ENCODE measurements at regions not wholly inside any gene's neighbourhood (a gene's known extent, or its start where the extent isn't known, plus 50 kb on each side); places are given as distances from the start of the nearest gene placed in this dataset.

DNA sequence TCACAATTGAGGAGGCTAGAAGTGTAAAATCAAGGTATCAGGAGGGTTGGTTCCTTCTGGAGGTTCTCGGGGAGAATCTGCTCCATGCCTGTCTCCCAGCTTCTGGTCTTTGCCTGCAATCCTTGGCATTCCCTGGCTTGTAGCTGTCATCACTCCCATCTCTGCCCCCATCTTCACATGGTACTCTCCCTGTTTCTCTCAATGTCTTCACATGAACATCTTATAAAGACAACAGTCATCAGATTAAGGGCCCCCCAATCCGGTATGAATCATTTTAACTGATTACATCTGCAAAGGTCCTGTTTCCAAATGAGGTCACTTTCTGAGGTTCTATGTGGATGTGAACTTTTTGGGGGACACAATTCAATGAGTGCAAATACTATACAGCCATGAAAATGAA lies 113.0 kb upstream of the GALNT15 start:
- TF ChIP-seq, protein P1, sequence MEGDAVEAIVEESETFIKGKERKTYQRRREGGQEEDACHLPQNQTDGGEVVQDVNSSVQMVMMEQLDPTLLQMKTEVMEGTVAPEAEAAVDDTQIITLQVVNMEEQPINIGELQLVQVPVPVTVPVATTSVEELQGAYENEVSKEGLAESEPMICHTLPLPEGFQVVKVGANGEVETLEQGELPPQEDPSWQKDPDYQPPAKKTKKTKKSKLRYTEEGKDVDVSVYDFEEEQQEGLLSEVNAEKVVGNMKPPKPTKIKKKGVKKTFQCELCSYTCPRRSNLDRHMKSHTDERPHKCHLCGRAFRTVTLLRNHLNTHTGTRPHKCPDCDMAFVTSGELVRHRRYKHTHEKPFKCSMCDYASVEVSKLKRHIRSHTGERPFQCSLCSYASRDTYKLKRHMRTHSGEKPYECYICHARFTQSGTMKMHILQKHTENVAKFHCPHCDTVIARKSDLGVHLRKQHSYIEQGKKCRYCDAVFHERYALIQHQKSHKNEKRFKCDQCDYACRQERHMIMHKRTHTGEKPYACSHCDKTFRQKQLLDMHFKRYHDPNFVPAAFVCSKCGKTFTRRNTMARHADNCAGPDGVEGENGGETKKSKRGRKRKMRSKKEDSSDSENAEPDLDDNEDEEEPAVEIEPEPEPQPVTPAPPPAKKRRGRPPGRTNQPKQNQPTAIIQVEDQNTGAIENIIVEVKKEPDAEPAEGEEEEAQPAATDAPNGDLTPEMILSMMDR (optimal IDR thresholded peaks at IDR 0.05 in 1 of 3, IDR thresholded peaks at IDR 0.05 in 1 of 3, conservative IDR thresholded peaks at IDR 0.05 in 1 of 3; ENCODE audit: extremely low read depth in 1 of 3, insufficient read depth in 2 of 3, low read length in 3 of 3), result no peak
- no peak for TF ChIP-seq EZH2 (IDR thresholded peaks at IDR 0.05; ENCODE audit: low read length)

Data from keratinocyte (primary cell).